ENCODE measurements at regions not wholly inside any gene's neighbourhood (a gene's known extent, or its start where the extent isn't known, plus 50 kb on each side); places are given as distances from the start of the nearest gene placed in this dataset.

DNA sequence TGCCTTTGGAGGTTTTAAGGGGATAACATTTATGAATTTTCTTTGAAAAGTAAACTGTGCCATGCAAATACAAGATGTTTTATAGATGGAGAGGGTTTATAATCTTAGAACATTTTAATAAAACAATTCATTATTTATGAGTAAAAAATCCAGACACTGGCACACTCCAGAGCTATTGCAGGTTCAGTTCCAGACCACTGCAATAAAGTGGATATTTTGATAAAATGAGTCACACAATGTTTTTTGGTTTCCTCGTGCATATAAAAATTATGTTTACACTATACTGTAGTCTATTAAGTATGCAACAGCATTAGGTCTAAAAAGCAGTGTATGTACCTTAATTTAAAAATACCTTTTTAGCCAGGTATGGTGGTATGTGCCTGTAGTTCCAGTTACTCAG lies 146.2 kb upstream of the ZBED5 start:
- TF ChIP-seq TAF1 (IDR thresholded peaks at IDR 0.05; ENCODE audit: borderline replicate concordance, low read depth, low read length) (no peak), POLR2A (IDR thresholded peaks at IDR 0.05; ENCODE audit: low read depth, low read length) (no peak), POLR2AphosphoS5 (IDR thresholded peaks at IDR 0.05; ENCODE audit: low read depth, low read length) (no peak)
